Parathyroid adenoma (tissue), 2 donors: ENCODE measurements at regions not wholly inside any gene's neighbourhood (a gene's known extent, or its start where the extent isn't known, plus 50 kb on each side); places are given as distances from the start of the nearest gene placed in this dataset.

ENCODE experiments used
- H2AFZ ChIP-seq: fragments of 300-600 bp; sonication (generic); one replicate; pipeline ENCODE4 v1.7.0; 2017; ENCODE audit warnings: antibody characterized with exemption, mild to moderate bottlenecking
- H3K27ac ChIP-seq: fragments of 300-600 bp; sonication (generic); one replicate; pipeline ENCODE4 v1.7.0; 2017
- H3K27me3 ChIP-seq: fragments of 300-600 bp; sonication (generic); one replicate; pipeline ENCODE4 v1.7.0; 2017; ENCODE audit warnings: low read length; ENCODE audit not compliant: control insufficient read depth, insufficient read depth
- H3K36me3 ChIP-seq: fragments of 300-600 bp; sonication (generic); one replicate; pipeline ENCODE4 v1.7.0; 2017; ENCODE audit warnings: low read length; ENCODE audit not compliant: control insufficient read depth, insufficient read depth
- H3K4me1 ChIP-seq: fragments of 300-600 bp; sonication (generic); one replicate; pipeline ENCODE4 v1.7.0; 2017; ENCODE audit warnings: control low read depth
- H3K4me2 ChIP-seq: fragments of 300-600 bp; sonication (generic); one replicate; pipeline ENCODE4 v1.7.0; 2017; ENCODE audit warnings: low read length
- H3K4me3 ChIP-seq: fragments of 300-600 bp; sonication (generic); one replicate; pipeline ENCODE4 v1.7.0; 2017; ENCODE audit warnings: low read depth, low read length
- H3K79me2 ChIP-seq: fragments of 300-600 bp; sonication (generic); one replicate; pipeline ENCODE4 v1.7.0; 2017; ENCODE audit warnings: control low read depth
- H3K9ac ChIP-seq: fragments of 300-600 bp; sonication (generic); one replicate; pipeline ENCODE4 v1.7.0; 2017; ENCODE audit warnings: mild to moderate bottlenecking
- H3K9me3 ChIP-seq: fragments of 300-600 bp; sonication (generic); one replicate; pipeline ENCODE4 v1.7.0; 2017; ENCODE audit warnings: low read length; ENCODE audit not compliant: control insufficient read depth
- TF ChIP-seq, protein P1 (sequence below): fragments of 300-600 bp; sonication (generic); IDR thresholded peaks from one replicate; pipeline ENCODE4 v1.7.0; 2017; ENCODE audit warnings: antibody characterized with exemption, mild to moderate bottlenecking
- donor health status: primary hyperparathyroidism.

- Histone ChIP-seq H2AFZ (no peak overlapping the region), H3K9me3 (no peaks in the 10 kb centered on the region), H3K9ac (no peak overlapping the region), H3K4me2 (no peak overlapping the region), H3K36me3 (no peaks in the 10 kb centered on the region), H3K4me3 (no peak overlapping the region), H3K79me2 (no peaks in the 10 kb centered on the region), H3K27ac (no peak overlapping the region), H3K4me1 (no peaks in the 10 kb centered on the region), H3K27me3 (no peaks in the 10 kb centered on the region)
- TF ChIP-seq, protein P1, sequence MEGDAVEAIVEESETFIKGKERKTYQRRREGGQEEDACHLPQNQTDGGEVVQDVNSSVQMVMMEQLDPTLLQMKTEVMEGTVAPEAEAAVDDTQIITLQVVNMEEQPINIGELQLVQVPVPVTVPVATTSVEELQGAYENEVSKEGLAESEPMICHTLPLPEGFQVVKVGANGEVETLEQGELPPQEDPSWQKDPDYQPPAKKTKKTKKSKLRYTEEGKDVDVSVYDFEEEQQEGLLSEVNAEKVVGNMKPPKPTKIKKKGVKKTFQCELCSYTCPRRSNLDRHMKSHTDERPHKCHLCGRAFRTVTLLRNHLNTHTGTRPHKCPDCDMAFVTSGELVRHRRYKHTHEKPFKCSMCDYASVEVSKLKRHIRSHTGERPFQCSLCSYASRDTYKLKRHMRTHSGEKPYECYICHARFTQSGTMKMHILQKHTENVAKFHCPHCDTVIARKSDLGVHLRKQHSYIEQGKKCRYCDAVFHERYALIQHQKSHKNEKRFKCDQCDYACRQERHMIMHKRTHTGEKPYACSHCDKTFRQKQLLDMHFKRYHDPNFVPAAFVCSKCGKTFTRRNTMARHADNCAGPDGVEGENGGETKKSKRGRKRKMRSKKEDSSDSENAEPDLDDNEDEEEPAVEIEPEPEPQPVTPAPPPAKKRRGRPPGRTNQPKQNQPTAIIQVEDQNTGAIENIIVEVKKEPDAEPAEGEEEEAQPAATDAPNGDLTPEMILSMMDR: no peak
These were observed 477.4 kb upstream of the RASGRP1 start for GRCh38 chr15:39041979-39042495.

- Histone ChIP-seq H3K9ac (no peak overlapping the region), H2AFZ (no peak overlapping the region), H3K27ac (no peak overlapping the region), H3K79me2 (no peaks in the 10 kb centered on the region), H3K27me3 (no peaks in the 10 kb centered on the region), H3K9me3 (no peaks in the 10 kb centered on the region), H3K4me2 (no peak overlapping the region), H3K36me3 (no peaks in the 10 kb centered on the region), H3K4me3 (no peak overlapping the region), H3K4me1 (no peaks in the 10 kb centered on the region)
- TF ChIP-seq, protein P1: no peak
These were observed 487.2 kb upstream of the RASGRP1 start for GRCh38 chr15:39051626-39052322.

GRCh38 chr15:39052323-39052705 is 487.7 kb upstream of the RASGRP1 start:
- no peaks in the 10 kb centered on the region for H3K9me3 ChIP-seq
- H3K27ac ChIP-seq: no peak overlapping the region
- no peaks in the 10 kb centered on the region for H3K4me1 ChIP-seq
- TF ChIP-seq, protein P1: no peak
- H3K9ac ChIP-seq: no peak overlapping the region
- no peak overlapping the region for H3K4me3 ChIP-seq
- no peak overlapping the region for H3K4me2 ChIP-seq
- H3K79me2 ChIP-seq: no peaks in the 10 kb centered on the region
- no peak overlapping the region for H2AFZ ChIP-seq
- H3K27me3 ChIP-seq: no peaks in the 10 kb centered on the region
- no peaks in the 10 kb centered on the region for H3K36me3 ChIP-seq

DNA sequence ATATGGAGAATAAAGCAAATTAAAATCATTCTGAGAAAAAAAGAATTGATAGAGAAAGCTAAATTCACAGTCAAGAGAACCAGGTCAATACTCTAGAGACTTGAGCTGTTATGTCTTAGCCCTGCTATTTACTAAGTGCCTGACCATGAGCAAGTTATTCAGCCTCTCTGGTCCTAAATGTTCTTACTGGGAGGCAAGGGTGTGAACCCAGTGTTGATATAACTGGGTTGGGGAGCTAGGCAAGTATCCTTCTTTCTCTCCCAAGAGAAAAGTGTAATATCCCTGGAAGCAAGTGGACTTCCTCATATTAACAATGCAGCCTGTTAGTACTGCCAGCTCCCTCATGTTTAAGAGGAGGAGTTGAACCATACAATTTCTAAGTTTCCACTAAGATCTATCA is 488.9 kb upstream of the RASGRP1 start:
- H3K9ac ChIP-seq: no peak overlapping the region
- no peaks in the 10 kb centered on the region for H3K4me1 ChIP-seq
- no peak overlapping the region for H3K27ac ChIP-seq
- no peaks in the 10 kb centered on the region for H3K27me3 ChIP-seq
- TF ChIP-seq, protein P1: no peak
- H3K9me3 ChIP-seq: no peaks in the 10 kb centered on the region
- H3K4me2 ChIP-seq: no peak overlapping the region
- no peaks in the 10 kb centered on the region for H3K79me2 ChIP-seq
- no peaks in the 10 kb centered on the region for H3K36me3 ChIP-seq
- H2AFZ ChIP-seq: no peak overlapping the region
- H3K4me3 ChIP-seq: no peak overlapping the region
